ENCODE measurements at regions not wholly inside any gene's neighbourhood (a gene's known extent, or its start where the extent isn't known, plus 50 kb on each side); places are given as distances from the start of the nearest gene placed in this dataset.

- TF ChIP-seq GATA2 (IDR thresholded peaks at IDR 0.05; ENCODE audit: low read depth, low read length) (no peak), GATA3 (IDR thresholded peaks at IDR 0.05; ENCODE audit: low read depth, low read length) (no peak)
These were observed 102.1 kb upstream of the FNDC3A start for GRCh38 chr13:48873587-48873986.
